OCI-LY1 (cell line): ENCODE measurements at regions not wholly inside any gene's neighbourhood (a gene's known extent, or its start where the extent isn't known, plus 50 kb on each side); places are given as distances from the start of the nearest gene placed in this dataset.

Source experiments
- CTCF ChIP-seq: fragments of 200-600 bp; sonication (generic), shearing (Covaris generic); IDR thresholded peaks from 2 replicates; pipeline ENCODE4 v1.5.1; 2017; ENCODE audit warnings: mild to moderate bottlenecking, antibody characterized with exemption, low read length, moderate library complexity, mixed read lengths
- EZH2 ChIP-seq: fragments of 200-600 bp; sonication (generic), shearing (Covaris generic); IDR thresholded peaks from 2 replicates; pipeline ENCODE4 v1.8.0; 2017; ENCODE audit warnings: borderline replicate concordance, mixed run types, mild to moderate bottlenecking, antibody characterized with exemption, low read length, moderate library complexity, mixed read lengths

DNA sequence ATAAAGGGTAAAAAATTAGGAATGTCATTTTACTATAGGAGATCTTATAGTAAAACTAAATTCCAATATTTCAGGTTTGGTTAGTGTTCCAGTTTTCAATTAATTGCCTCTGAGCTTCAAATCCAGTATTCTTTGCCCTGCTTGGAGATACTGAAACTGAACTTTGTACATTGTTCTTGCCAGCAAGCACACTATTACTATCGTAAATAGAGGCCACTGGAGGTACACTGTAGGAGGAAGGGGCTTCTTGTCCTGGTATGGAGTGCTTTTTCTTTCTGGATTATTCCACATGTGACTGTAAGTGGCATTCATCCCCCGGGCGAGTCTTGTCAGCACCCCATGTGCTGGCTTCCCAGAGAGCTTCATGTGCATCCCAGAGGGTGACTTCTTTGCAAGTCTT, 234.7 kb upstream of the PTPRZ1 start:
- TF ChIP-seq CTCF (no peak), EZH2 (no peak)
